ENCODE measurements at regions not wholly inside any gene's neighbourhood (a gene's known extent, or its start where the extent isn't known, plus 50 kb on each side); places are given as distances from the start of the nearest gene placed in this dataset.
A peak's percentile ranks its signal among the peaks of the same experiment; 100 is the strongest.
"Not testable (repeated sequence)": the region's sequence is repeated elsewhere in the genome, so short reads cannot be mapped to it uniquely, and the experiment has no call there.

DNA sequence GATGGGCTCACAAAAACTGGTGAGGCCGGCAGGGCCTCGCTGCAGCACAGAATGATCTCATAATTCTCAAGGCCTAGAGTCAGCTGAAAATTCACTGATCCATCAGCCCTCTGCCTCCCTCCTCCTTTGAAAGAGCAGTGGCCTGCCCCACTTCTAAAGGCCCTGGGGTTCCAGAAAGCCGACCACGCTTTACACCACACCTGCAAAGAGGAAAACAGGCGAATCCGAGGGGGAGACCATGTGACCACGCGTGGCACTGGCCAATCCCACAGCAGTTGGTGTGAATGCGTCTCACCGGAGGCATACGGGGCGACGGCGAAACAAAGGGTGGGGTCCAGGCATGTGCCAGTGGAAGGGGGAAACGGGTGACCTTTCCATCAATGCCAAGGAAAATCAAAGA is 135.5 kb upstream of the ANKRD20A1 start:
- H3K4me3 ChIP-seq (ENCODE audit: low read length, poor library complexity, severe bottlenecking): peak overlapping the region; percentile 55
- not testable (repeated sequence) for H3K27me3 ChIP-seq (ENCODE audit: insufficient read depth, low read length, poor library complexity, severe bottlenecking); H3K9ac ChIP-seq (ENCODE audit: low read depth, low read length, poor library complexity, severe bottlenecking); H3K79me2 ChIP-seq (ENCODE audit: insufficient read depth, low read length); H3K9me2 ChIP-seq (replicated peaks; ENCODE audit: low read depth, low read length); H3K4me2 ChIP-seq (ENCODE audit: low read depth, low read length, poor library complexity, severe bottlenecking); H3F3A ChIP-seq (ENCODE audit: low read depth); H3K36me3 ChIP-seq (ENCODE audit: insufficient read depth, low read length); H3K9me3 ChIP-seq (ENCODE audit: insufficient read depth, low read depth, low read length); H3K4me1 ChIP-seq (ENCODE audit: insufficient read depth, low read length, poor library complexity, severe bottlenecking); H2AFZ ChIP-seq (ENCODE audit: low read length); H4K20me1 ChIP-seq (ENCODE audit: insufficient read depth, low read length, poor library complexity, severe bottlenecking)

- H3K4me1 ChIP-seq (ENCODE audit: insufficient read depth, low read length, poor library complexity, severe bottlenecking); H2AFZ ChIP-seq (ENCODE audit: low read length); H3K27me3 ChIP-seq (ENCODE audit: insufficient read depth, low read length, poor library complexity, severe bottlenecking); H3F3A ChIP-seq (ENCODE audit: low read depth); H3K9ac ChIP-seq (ENCODE audit: low read depth, low read length, poor library complexity, severe bottlenecking); H3K36me3 ChIP-seq (ENCODE audit: insufficient read depth, low read length); H4K20me1 ChIP-seq (ENCODE audit: insufficient read depth, low read length, poor library complexity, severe bottlenecking); H3K4me2 ChIP-seq (ENCODE audit: low read depth, low read length, poor library complexity, severe bottlenecking); H3K4me3 ChIP-seq (ENCODE audit: low read length, poor library complexity, severe bottlenecking); H3K9me3 ChIP-seq (ENCODE audit: insufficient read depth, low read depth, low read length); H3K9me2 ChIP-seq (replicated peaks; ENCODE audit: low read depth, low read length); H3K79me2 ChIP-seq (ENCODE audit: insufficient read depth, low read length): not testable (repeated sequence)
Observed at GRCh38 chr9:67724885-67725284, 133.8 kb upstream of the ANKRD20A1 start.

DNA sequence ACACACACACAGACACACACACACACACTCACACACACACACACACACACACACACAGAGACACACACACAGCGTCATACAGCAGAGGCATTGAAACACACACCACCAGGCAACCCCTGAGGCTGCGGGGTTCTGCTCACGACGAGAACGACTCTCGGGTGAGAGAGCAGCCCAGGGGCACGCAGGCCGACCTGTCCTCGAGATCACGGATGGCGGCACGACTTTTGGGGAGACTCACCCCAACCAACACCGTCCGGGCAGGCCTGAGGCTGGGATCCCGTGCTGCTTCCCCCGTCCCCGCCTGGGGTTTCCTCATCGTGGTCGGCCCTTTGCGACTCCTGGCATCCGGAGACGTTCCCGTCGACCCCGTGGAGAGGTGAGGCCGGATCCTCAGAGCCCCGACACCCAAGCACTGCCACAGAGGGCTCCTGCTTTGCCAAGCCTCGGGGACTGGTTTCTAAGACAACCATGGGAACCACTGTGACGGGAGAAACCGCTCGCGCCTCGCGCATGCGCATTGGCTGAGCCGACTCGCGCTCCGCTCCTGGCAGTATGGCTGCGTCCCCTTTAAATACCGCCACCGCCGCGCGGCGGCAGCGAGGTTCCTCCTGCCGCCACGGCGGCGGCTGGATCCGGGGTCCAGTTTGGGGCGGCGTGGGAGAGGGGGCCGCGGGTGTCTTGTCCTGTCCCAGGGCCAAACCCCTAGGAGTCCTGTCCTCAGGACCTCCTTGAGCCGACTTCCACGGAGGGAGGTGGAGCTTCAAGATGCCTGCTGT is 132.3 kb upstream of the ANKRD20A1 start:
- H3K9me2 ChIP-seq (replicated peaks; ENCODE audit: low read depth, low read length); H3K4me3 ChIP-seq (ENCODE audit: low read length, poor library complexity, severe bottlenecking); H4K20me1 ChIP-seq (ENCODE audit: insufficient read depth, low read length, poor library complexity, severe bottlenecking); H3K9me3 ChIP-seq (ENCODE audit: insufficient read depth, low read depth, low read length); H3K27me3 ChIP-seq (ENCODE audit: insufficient read depth, low read length, poor library complexity, severe bottlenecking); H3K79me2 ChIP-seq (ENCODE audit: insufficient read depth, low read length); H3F3A ChIP-seq (ENCODE audit: low read depth); H2AFZ ChIP-seq (ENCODE audit: low read length); H3K36me3 ChIP-seq (ENCODE audit: insufficient read depth, low read length); H3K4me1 ChIP-seq (ENCODE audit: insufficient read depth, low read length, poor library complexity, severe bottlenecking); H3K4me2 ChIP-seq (ENCODE audit: low read depth, low read length, poor library complexity, severe bottlenecking); H3K9ac ChIP-seq (ENCODE audit: low read depth, low read length, poor library complexity, severe bottlenecking): not testable (repeated sequence)

- not testable (repeated sequence) for H3F3A ChIP-seq (ENCODE audit: low read depth); H3K9me3 ChIP-seq (ENCODE audit: insufficient read depth, low read depth, low read length); H3K4me2 ChIP-seq (ENCODE audit: low read depth, low read length, poor library complexity, severe bottlenecking); H3K4me3 ChIP-seq (ENCODE audit: low read length, poor library complexity, severe bottlenecking); H2AFZ ChIP-seq (ENCODE audit: low read length); H3K36me3 ChIP-seq (ENCODE audit: insufficient read depth, low read length); H3K27me3 ChIP-seq (ENCODE audit: insufficient read depth, low read length, poor library complexity, severe bottlenecking); H4K20me1 ChIP-seq (ENCODE audit: insufficient read depth, low read length, poor library complexity, severe bottlenecking); H3K79me2 ChIP-seq (ENCODE audit: insufficient read depth, low read length); H3K9me2 ChIP-seq (replicated peaks; ENCODE audit: low read depth, low read length); H3K4me1 ChIP-seq (ENCODE audit: insufficient read depth, low read length, poor library complexity, severe bottlenecking); H3K9ac ChIP-seq (ENCODE audit: low read depth, low read length, poor library complexity, severe bottlenecking)
Observed at GRCh38 chr9:67763133-67763532, 95.6 kb upstream of the ANKRD20A1 start.

DNA sequence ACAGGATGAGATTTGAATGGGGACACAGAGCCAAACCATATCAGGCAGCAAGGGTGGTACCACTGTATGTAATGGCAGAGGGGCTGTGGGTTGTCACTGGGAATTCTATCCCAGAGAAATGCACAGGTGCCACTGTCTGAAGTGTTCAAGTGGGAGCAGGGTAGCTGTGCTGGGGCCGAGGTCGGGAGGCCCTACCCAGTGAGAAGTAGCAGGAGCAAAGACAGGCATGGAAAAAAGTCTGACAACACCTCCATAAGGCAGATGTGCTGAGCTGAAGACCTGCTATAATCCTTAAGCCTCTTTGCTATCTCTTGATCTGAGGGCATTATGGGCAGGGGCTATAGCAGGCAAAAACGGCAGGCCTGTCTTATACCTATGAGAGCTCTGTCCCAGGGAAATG is 86.9 kb upstream of the ANKRD20A1 start:
- not testable (repeated sequence) for H4K20me1 ChIP-seq (ENCODE audit: insufficient read depth, low read length, poor library complexity, severe bottlenecking); H3F3A ChIP-seq (ENCODE audit: low read depth); H3K9ac ChIP-seq (ENCODE audit: low read depth, low read length, poor library complexity, severe bottlenecking); H3K9me3 ChIP-seq (ENCODE audit: insufficient read depth, low read depth, low read length); H3K79me2 ChIP-seq (ENCODE audit: insufficient read depth, low read length); H3K4me2 ChIP-seq (ENCODE audit: low read depth, low read length, poor library complexity, severe bottlenecking); H2AFZ ChIP-seq (ENCODE audit: low read length); H3K27me3 ChIP-seq (ENCODE audit: insufficient read depth, low read length, poor library complexity, severe bottlenecking); H3K4me3 ChIP-seq (ENCODE audit: low read length, poor library complexity, severe bottlenecking); H3K4me1 ChIP-seq (ENCODE audit: insufficient read depth, low read length, poor library complexity, severe bottlenecking); H3K36me3 ChIP-seq (ENCODE audit: insufficient read depth, low read length); H3K9me2 ChIP-seq (replicated peaks; ENCODE audit: low read depth, low read length)

GRCh38 chr9:67800170-67800569 is 58.6 kb upstream of the ANKRD20A1 start:
- not testable (repeated sequence) for H4K20me1 ChIP-seq (ENCODE audit: insufficient read depth, low read length, poor library complexity, severe bottlenecking); H3K9me2 ChIP-seq (replicated peaks; ENCODE audit: low read depth, low read length); H3K79me2 ChIP-seq (ENCODE audit: insufficient read depth, low read length); H3K4me3 ChIP-seq (ENCODE audit: low read length, poor library complexity, severe bottlenecking); H3F3A ChIP-seq (ENCODE audit: low read depth); H3K4me2 ChIP-seq (ENCODE audit: low read depth, low read length, poor library complexity, severe bottlenecking); H3K27me3 ChIP-seq (ENCODE audit: insufficient read depth, low read length, poor library complexity, severe bottlenecking); H3K4me1 ChIP-seq (ENCODE audit: insufficient read depth, low read length, poor library complexity, severe bottlenecking); H3K9me3 ChIP-seq (ENCODE audit: insufficient read depth, low read depth, low read length); H3K9ac ChIP-seq (ENCODE audit: low read depth, low read length, poor library complexity, severe bottlenecking); H2AFZ ChIP-seq (ENCODE audit: low read length); H3K36me3 ChIP-seq (ENCODE audit: insufficient read depth, low read length)

Measured in Loucy (cell line).